Stromal cell of bone marrow (primary cell): ENCODE measurements at regions not wholly inside any gene's neighbourhood (a gene's known extent, or its start where the extent isn't known, plus 50 kb on each side); places are given as distances from the start of the nearest gene placed in this dataset.
"Not testable (repeated sequence)": the region's sequence is repeated elsewhere in the genome, so short reads cannot be mapped to it uniquely, and the experiment has no call there.

Source experiments
- DNase-seq: peaks from one replicate; pipeline ENCODE4 v3.0.0-alpha.2; 2012; ENCODE audit warnings: low read depth

DNA sequence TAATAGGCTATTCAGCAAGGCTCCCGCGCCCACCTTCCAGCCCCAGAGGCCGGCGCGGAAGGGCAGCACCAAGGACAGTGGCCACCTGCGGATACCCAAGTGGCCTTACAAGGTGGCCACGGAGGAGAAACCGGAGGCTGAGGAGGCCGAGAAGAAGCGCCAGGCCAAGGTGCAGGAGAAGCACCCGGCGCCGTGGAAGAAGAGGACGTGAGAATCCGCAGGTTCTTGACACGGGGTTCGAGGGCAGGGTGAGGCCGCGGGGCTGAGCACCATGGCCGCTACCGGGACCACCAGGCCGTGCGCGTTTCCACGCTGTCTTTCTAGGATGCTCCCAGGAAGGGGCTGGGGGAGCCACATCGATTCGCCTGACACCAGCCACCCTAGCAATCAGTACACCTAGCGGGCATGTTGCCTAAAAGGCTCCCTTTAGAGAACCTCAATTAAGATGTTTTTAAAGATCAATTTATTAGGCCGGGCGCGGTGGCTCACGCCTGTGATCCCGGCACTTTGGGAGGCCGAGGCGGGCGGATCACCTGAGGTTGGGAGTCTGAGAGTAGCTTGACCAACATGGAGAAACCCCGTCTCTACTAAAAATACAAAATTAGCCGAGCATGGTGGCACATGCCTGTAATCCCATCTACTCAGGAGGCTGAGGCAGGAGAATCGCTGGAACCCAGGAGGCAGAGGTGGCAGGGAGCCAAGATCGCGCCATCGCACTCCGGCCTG lies 134.3 kb upstream of the OR4C13 start:
- DNase-seq = not testable (repeated sequence)

DNA sequence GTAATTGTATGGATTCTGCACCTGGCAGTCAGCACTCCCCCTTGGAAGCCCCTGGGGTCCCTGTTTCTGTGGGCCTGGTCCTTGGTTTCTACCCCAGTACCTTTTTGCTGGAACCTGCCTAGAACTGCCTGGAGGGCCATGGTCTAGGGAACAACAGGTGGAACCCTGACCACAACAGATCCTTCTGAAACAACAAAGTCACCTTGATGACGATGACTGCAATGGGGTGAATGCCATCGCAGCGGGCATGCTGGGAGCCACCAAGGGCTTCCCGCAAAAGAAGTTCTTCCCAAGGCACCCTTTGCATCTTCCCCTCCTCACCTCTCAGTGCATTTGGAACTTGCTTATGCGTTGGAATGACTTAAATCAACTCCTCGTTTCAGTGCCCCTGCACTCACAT lies 129.0 kb upstream of the OR4C13 start:
- not testable (repeated sequence) for DNase-seq

DNA sequence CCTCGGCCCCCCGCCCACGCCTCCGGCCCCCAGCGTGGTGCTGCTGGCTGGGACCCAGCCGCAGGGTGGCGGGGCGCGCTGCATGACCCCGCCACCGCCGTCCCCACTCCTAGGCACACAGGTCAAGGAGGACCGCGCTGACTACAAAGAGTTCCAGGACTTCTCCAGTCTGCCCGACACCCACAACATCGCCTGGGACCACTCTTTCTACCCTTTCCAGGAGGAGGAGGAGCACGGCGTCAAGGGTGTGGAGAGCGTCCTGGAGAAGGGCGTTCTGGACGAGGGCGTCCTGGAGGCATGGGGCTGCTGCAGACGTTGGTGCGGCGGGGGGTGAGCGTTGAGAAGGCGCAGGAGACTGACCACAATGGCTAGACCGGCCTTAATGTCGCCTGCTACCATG lies 101.7 kb upstream of the OR4C13 start:
- DNase-seq = not testable (repeated sequence)

DNA sequence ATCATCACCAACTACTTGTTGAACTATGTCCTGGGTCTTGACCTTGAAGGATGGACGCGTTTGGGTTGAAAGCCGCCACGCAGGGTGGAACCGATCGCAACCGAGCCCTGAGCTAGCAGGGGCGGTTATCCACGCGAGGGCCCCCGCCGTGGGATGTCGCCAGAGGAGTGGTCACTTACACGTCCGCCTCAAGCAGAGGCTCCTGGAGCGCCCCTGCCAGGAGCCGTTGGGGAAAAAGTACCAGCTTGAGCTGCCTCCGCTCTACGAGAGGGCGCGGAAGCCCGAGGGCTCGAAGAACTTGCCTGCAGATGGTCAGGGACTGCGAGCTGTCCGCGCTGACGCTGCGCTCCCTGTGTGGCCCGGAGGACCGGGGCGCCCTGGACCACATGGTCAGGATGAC lies 100.7 kb upstream of the OR4C13 start:
- DNase-seq = no peak

DNA sequence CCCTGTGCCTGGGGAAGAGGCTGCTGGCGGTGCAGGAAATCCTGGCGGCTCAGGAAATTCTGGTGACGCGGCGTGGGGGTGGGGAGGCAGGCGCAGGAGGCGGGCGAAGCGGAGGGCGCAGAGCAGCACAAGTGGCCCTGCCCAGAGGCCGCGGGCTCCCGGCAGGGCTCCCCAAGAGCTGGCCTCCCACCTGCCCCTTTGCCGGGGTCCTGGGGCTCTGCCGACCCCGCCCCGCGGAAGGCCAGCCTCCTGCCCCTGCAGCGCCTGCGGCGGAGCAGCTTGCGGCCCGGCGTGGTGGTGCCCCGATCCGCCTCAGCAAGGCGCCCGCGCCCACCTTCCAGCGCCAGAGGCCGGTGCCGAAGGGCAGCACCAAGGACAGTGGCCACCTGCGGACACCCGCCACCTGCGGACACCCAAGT lies 100.2 kb upstream of the OR4C13 start:
- DNase-seq = no peak

DNA sequence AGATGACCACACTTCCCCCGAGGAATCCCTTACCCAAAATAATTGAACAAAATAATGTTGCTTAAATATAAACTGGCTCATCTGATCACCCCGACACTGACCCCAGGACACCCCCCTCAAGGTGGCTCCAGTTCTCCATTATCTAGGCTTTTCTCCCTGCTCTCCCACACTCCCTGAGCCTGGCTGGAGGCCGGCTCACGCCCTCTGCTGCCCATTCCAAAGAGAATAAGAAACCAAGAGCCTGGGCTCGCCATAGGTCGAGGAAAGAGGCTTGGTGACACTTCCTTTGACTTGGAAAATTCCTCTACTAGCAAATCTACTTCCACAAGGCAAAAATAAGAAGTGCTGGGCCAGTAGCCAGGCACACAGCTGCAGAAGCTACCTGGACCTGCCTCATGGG lies 63.3 kb upstream of the OR4C13 start:
- not testable (repeated sequence) for DNase-seq

DNA sequence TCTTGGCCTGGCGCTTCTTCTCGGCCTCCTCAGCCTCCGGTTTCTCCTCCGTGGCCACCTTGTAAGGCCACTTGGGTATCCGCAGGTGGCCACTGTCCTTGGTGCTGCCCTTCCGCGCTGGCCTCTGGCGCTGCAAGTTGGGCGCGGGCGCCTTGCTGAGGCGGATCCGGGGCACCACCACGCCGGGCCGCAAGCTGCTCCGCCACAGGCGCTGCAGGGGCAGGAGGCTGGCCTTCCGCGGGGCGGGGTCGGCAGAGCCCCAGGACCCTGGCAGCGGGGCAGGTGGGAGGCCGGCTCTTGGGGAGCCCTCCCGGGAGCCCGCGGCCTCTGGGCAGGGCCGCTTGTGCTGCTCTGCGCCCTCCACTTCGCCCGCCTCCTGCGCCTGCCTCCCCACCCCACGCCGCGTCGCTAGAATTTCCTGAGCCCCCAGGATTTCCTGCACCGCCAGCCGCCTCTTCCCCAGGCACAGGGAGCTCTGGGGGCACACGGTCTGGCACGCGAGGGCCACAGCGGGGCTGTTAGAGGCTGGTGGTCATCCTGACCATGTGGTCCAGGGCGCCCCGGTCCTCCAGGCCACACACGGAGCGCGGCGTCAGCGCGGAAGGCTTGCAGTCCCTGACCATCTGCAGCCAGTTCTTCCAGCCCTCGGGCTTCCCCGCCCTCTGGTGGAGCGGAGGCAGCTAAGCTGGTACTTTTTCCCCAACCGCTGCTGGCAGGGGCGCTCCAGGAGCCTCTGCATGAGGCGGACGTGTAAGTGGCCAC lies 60.1 kb upstream of the OR4C13 start:
- not testable (repeated sequence) for DNase-seq

DNA sequence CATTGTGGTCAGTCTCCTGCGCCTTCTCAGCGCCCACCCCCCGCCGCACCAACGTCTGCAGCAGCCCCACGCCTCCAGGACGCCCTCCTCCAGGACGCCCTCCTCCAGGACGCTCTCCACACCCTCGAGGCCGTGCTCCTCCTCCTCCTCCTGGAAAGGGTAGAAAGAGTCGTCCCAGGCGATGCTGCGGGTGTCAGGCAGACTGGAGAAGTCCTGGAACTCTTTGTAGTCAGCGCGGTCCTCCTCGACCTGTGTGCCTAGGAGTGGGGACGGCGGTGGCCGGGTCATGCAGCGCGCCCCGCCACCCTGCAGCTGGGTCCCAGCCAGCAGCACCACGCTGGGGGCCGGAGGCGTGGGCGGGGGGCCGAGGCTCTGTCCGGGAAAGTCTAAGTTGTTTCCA lies 58.7 kb upstream of the OR4C13 start:
- not testable (repeated sequence) for DNase-seq
